ENCODE measurements at regions not wholly inside any gene's neighbourhood (a gene's known extent, or its start where the extent isn't known, plus 50 kb on each side); places are given as distances from the start of the nearest gene placed in this dataset.
"Not testable (repeated sequence)": the region's sequence is repeated elsewhere in the genome, so short reads cannot be mapped to it uniquely, and the experiment has no call there.

DNA sequence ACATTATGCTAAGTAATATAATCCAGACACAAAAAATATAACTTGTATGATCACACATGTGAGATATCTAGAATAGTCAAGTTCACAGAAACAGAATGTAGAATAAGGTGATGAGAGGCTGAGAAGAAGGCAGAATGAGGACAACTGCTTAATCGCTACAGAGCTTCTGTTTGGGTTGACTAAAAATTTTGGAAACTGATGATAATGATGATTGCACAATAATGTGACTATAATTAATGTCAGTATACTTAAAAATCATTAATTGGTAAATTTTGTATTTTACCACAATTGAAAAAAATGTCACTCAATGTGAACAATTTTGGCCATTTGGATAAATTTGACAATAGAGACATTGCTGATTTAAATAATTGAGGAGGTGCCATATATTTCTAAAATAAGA, 1374.4 kb upstream of the CDH8 start:
- Mint-ChIP-seq H3K27me3 (ENCODE audit: low read depth) (no peaks in the 10 kb centered on the region), H3K9me3 (peaks cover 17% of the 10 kb centered on the region), H3K27ac (no peak overlapping the region), H3K4me1 (no peaks in the 10 kb centered on the region), H3K36me3 (no peaks in the 10 kb centered on the region), H3K4me3 (no peak overlapping the region)
- DNase-seq (ENCODE audit: low spot score in 2 of 2, unreplicated experiment in 2 of 2) = no peak
- TF ChIP-seq, protein P1, sequence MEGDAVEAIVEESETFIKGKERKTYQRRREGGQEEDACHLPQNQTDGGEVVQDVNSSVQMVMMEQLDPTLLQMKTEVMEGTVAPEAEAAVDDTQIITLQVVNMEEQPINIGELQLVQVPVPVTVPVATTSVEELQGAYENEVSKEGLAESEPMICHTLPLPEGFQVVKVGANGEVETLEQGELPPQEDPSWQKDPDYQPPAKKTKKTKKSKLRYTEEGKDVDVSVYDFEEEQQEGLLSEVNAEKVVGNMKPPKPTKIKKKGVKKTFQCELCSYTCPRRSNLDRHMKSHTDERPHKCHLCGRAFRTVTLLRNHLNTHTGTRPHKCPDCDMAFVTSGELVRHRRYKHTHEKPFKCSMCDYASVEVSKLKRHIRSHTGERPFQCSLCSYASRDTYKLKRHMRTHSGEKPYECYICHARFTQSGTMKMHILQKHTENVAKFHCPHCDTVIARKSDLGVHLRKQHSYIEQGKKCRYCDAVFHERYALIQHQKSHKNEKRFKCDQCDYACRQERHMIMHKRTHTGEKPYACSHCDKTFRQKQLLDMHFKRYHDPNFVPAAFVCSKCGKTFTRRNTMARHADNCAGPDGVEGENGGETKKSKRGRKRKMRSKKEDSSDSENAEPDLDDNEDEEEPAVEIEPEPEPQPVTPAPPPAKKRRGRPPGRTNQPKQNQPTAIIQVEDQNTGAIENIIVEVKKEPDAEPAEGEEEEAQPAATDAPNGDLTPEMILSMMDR (IDR thresholded peaks at IDR 0.05; ENCODE audit: unreplicated experiment) = no peak

DNA sequence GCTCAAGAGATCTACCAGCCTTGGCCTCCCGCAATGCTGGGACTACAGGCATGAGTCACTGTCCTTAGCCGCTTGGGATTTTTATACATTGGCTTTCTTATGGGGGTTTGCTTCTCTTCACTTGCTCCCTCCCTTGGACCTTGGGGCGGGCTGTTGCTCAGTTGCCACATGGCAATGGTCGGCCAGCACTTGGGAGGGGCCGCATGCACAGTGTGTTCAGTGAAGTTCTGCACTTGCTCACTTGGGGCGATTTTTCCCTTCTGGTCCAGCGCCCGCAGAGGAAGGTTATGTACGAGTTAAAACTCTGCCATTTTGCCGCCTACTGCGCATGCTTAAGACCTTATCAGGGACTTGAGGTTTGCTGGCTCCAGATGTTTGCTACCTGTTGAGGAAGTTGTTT, 1367.6 kb upstream of the CDH8 start:
- H3K36me3 Mint-ChIP-seq = no peaks in the 10 kb centered on the region
- no peak overlapping the region for H3K27ac Mint-ChIP-seq
- TF ChIP-seq, protein P1 (IDR thresholded peaks at IDR 0.05; ENCODE audit: unreplicated experiment) = no peak
- H3K9me3 Mint-ChIP-seq = peaks cover 11% of the 10 kb centered on the region
- H3K4me1 Mint-ChIP-seq = no peaks in the 10 kb centered on the region
- DNase-seq (ENCODE audit: low spot score in 2 of 2, unreplicated experiment in 2 of 2) = no peak
- no peak overlapping the region for H3K4me3 Mint-ChIP-seq
- no peaks in the 10 kb centered on the region for H3K27me3 Mint-ChIP-seq (ENCODE audit: low read depth)

DNA sequence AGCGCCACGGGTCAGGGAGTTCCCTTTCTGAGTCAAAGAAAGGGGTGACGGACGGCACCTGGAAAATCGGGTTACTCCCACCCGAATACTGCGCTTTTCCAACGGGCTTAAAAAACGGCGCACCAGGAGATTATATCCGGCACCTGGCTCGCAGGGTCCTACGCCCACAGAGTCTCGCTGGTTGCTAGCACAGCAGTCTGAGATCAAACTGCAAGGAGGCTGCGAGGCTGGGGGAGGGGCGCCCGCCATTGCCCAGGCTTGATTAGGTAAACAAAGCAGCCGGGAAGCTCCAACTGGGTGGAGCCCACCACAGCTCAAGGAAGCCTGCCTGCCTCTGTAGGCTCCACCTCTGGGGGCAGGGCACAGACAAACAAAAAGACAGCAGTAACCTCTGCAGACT, 1352.0 kb upstream of the CDH8 start:
- not testable (repeated sequence) for H3K27me3 Mint-ChIP-seq (ENCODE audit: low read depth); H3K4me3 Mint-ChIP-seq; H3K4me1 Mint-ChIP-seq; H3K9me3 Mint-ChIP-seq; H3K36me3 Mint-ChIP-seq; DNase-seq (ENCODE audit: low spot score in 2 of 2, unreplicated experiment in 2 of 2); H3K27ac Mint-ChIP-seq

DNA sequence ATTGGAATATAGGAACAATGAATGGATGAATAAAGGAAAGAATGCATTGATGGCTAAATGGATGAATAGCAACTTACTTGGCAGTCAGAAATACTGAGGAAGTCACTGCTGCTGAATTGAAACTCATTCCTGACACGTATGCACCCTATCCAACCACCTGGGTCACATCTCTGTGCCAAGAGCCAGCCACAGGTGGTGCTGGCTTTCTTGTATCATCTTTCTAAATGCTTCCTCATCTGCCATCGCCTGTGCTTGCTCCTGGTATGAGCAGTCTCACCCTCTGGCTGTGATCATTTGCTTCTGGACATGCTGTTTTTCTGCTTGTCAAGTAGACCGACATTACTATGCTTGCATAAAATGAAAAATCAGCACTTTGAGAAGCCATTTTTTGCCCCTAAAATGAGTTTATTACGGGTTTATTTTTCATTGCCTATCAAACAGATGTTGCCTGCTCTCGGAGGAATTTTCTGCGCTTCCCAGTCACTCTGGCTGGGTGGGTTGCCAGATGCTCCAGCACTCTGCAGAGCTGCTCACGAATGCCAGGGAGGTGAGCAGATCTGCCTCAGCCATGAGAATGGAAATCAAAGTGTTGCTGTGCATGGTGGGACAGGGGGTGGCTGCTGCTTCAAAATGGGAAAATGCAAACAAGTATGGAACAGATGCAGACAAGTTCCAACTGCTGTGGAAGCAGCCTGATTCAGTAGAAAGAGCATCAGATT, 1349.6 kb upstream of the CDH8 start:
- Mint-ChIP-seq H3K27me3 (ENCODE audit: low read depth) (peaks cover 3% of the 10 kb centered on the region), H3K27ac (no peak overlapping the region), H3K9me3 (no peaks in the 10 kb centered on the region), H3K4me1 (no peaks in the 10 kb centered on the region), H3K4me3 (no peak overlapping the region), H3K36me3 (no peaks in the 10 kb centered on the region)
- TF ChIP-seq, protein P1 (IDR thresholded peaks at IDR 0.05; ENCODE audit: unreplicated experiment) = no peak
- DNase-seq (ENCODE audit: low spot score in 2 of 2, unreplicated experiment in 2 of 2) = no peak

DNA sequence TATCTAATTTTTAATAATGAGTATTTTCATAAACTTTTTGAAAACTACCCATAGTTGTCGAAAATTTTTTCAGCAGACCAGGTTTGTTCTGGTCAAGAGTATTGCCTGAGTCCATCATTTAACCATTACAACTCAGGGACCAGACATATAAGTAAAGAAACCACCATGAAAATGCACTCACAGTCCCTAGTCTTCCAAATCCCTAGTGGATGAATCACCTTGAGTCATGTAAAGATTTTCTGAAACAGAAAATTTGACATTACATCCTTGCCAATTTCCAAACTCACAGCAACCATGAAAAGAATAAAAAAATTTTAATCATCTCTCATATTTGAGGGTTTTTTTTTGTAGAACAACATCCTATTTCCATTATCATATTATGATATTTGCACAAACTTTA, 1337.5 kb upstream of the CDH8 start:
- no peaks in the 10 kb centered on the region for H3K27me3 Mint-ChIP-seq (ENCODE audit: low read depth)
- no peaks in the 10 kb centered on the region for H3K36me3 Mint-ChIP-seq
- TF ChIP-seq, protein P1 (IDR thresholded peaks at IDR 0.05; ENCODE audit: unreplicated experiment) = no peak
- no peak for DNase-seq (ENCODE audit: low spot score in 2 of 2, unreplicated experiment in 2 of 2)
- no peak overlapping the region for H3K27ac Mint-ChIP-seq
- peaks cover 13% of the 10 kb centered on the region for H3K9me3 Mint-ChIP-seq
- H3K4me3 Mint-ChIP-seq = no peak overlapping the region
- H3K4me1 Mint-ChIP-seq = no peaks in the 10 kb centered on the region

DNA sequence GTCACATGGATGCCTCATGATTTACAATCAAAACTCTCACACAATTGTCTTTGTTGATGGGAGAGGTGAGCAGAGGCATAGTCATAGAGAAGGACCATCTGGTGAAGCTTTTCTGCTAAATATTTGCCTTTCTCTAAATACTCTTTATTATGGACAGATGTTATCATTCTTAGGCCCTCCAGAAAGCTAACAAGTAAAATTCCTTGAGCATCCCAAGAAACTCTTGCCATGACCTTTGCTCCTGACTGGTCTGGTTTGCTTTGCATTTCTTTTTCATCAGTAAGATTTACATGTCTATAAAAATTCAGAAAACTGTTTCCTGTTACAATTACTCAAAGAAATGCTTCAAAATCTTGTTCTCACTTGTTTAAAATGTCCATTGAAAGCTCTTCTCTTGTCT, 1336.6 kb upstream of the CDH8 start:
- no peak overlapping the region for H3K4me3 Mint-ChIP-seq
- TF ChIP-seq, protein P1 (IDR thresholded peaks at IDR 0.05; ENCODE audit: unreplicated experiment) = no peak
- no peaks in the 10 kb centered on the region for H3K36me3 Mint-ChIP-seq
- no peaks in the 10 kb centered on the region for H3K27me3 Mint-ChIP-seq (ENCODE audit: low read depth)
- H3K27ac Mint-ChIP-seq = no peak overlapping the region
- peaks cover 13% of the 10 kb centered on the region for H3K9me3 Mint-ChIP-seq
- no peaks in the 10 kb centered on the region for H3K4me1 Mint-ChIP-seq
- DNase-seq (ENCODE audit: low spot score in 2 of 2, unreplicated experiment in 2 of 2) = no peak

Data from mesothelial cell of epicardium (in vitro differentiated cells).